ENCODE measurements at regions not wholly inside any gene's neighbourhood (a gene's known extent, or its start where the extent isn't known, plus 50 kb on each side); places are given as distances from the start of the nearest gene placed in this dataset.

GRCh38 chr14:80381807-80382363, 170.6 kb upstream of the DIO2 start:
- TF ChIP-seq CTCF (conservative IDR thresholded peaks at IDR 0.05; ENCODE audit: low read depth, low read length) = no peak
- no peak for TF ChIP-seq EZH2 (IDR thresholded peaks at IDR 0.05; ENCODE audit: borderline replicate concordance, low read depth, low read length, poor library complexity, severe bottlenecking)
